ENCODE measurements at regions not wholly inside any gene's neighbourhood (a gene's known extent, or its start where the extent isn't known, plus 50 kb on each side); places are given as distances from the start of the nearest gene placed in this dataset.

GRCh38 chr3:118556983-118557382, 477.7 kb downstream of the IGSF11 start:
- no peak for DNase-seq (ENCODE audit: low spot score)

GRCh38 chr3:118557513-118557912, 477.1 kb downstream of the IGSF11 start:
- DNase-seq (ENCODE audit: low spot score) = no peak

GRCh38 chr3:118559286-118559685, 475.4 kb downstream of the IGSF11 start:
- no peak for DNase-seq (ENCODE audit: low spot score)

- DNase-seq (ENCODE audit: low spot score) = no peak
Measured at GRCh38 chr3:118564800-118565199, 469.8 kb downstream of the IGSF11 start.

GRCh38 chr3:118573912-118574311, 460.7 kb downstream of the IGSF11 start:
- DNase-seq (ENCODE audit: low spot score) = no peak

GRCh38 chr3:118577055-118577777, 457.4 kb downstream of the IGSF11 start:
- DNase-seq (ENCODE audit: low spot score) = no peak

GRCh38 chr3:118578559-118578958, 456.1 kb downstream of the IGSF11 start:
- no peak for DNase-seq (ENCODE audit: low spot score)

GRCh38 chr3:118587037-118587741, 447.5 kb downstream of the IGSF11 start:
- no peak for DNase-seq (ENCODE audit: low spot score)

GRCh38 chr3:118587847-118588246, 446.8 kb downstream of the IGSF11 start:
- no peak for DNase-seq (ENCODE audit: low spot score)

GRCh38 chr3:118593277-118593670, 441.4 kb downstream of the IGSF11 start:
- no peak for DNase-seq (ENCODE audit: low spot score)

- DNase-seq (ENCODE audit: low spot score) = no peak
Measured at GRCh38 chr3:118597184-118597583, 437.5 kb downstream of the IGSF11 start.

- no peak for DNase-seq (ENCODE audit: low spot score)
Measured at GRCh38 chr3:118607915-118608820, 426.5 kb downstream of the IGSF11 start.

GRCh38 chr3:118618247-118619040, 416.2 kb downstream of the IGSF11 start:
- no peak for DNase-seq (ENCODE audit: low spot score)

GRCh38 chr3:118626453-118626852, 408.2 kb downstream of the IGSF11 start:
- no peak for DNase-seq (ENCODE audit: low spot score)

- DNase-seq (ENCODE audit: low spot score) = peak; percentile 57
Measured at GRCh38 chr3:118628704-118629341, 405.8 kb downstream of the IGSF11 start.

- DNase-seq (ENCODE audit: low spot score) = no peak
Measured at GRCh38 chr3:118629821-118630220, 404.8 kb downstream of the IGSF11 start.

GRCh38 chr3:118635711-118636110, 398.9 kb downstream of the IGSF11 start:
- no peak for DNase-seq (ENCODE audit: low spot score)

- peak; percentile 5 for DNase-seq (ENCODE audit: low spot score)
Measured at GRCh38 chr3:118636841-118637240, 397.8 kb downstream of the IGSF11 start.

- DNase-seq (ENCODE audit: low spot score) = no peak
Measured at GRCh38 chr3:118637846-118638245, 396.8 kb downstream of the IGSF11 start.

- DNase-seq (ENCODE audit: low spot score) = peak; percentile 5
Measured at GRCh38 chr3:118641608-118642007, 393.0 kb downstream of the IGSF11 start.

- no peak for DNase-seq (ENCODE audit: low spot score)
Measured at GRCh38 chr3:118671192-118671591, 363.5 kb downstream of the IGSF11 start.
